ENCODE measurements at regions not wholly inside any gene's neighbourhood (a gene's known extent, or its start where the extent isn't known, plus 50 kb on each side); places are given as distances from the start of the nearest gene placed in this dataset.

DNA sequence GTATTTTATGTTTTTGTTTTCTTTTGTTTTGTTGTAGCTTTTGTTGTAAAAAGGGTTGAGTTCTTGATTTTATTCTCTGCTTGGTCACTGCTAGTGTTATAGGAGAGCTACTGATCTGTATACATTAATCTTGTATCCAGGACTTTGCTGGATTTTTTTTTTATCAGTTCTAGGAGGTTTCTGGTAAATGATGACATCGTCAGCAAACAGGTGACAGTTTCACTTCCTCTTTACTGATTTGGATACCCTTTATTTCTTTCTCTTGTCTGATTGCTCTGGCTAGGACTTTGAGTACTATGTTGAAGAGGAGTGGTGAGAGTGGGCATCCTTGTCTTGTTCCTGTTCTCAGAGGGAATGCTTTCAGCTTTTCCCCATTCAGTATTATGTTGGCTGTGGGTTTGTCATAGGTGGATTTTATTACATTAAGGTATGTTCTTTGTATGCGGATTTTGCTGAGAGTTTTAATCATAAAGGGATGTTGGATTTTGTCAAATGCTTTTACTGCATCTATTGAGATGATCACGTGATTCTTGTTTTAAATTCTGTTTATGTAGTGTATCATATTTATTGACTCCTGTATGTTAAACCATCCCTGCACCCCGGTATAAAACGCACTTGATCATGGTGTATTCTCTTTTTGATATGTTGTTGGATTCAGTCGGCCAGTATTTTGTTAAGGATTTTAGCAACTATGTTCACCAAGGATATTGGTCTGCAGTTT, 905.7 kb downstream of the LTN1 start:
- TF ChIP-seq MYC (IDR thresholded peaks at IDR 0.05; ENCODE audit: low read depth, low read length) (no peak), POLR2A (IDR thresholded peaks at IDR 0.05; ENCODE audit: extremely low read depth, insufficient read length) (no peak)
- TF ChIP-seq, protein P1, sequence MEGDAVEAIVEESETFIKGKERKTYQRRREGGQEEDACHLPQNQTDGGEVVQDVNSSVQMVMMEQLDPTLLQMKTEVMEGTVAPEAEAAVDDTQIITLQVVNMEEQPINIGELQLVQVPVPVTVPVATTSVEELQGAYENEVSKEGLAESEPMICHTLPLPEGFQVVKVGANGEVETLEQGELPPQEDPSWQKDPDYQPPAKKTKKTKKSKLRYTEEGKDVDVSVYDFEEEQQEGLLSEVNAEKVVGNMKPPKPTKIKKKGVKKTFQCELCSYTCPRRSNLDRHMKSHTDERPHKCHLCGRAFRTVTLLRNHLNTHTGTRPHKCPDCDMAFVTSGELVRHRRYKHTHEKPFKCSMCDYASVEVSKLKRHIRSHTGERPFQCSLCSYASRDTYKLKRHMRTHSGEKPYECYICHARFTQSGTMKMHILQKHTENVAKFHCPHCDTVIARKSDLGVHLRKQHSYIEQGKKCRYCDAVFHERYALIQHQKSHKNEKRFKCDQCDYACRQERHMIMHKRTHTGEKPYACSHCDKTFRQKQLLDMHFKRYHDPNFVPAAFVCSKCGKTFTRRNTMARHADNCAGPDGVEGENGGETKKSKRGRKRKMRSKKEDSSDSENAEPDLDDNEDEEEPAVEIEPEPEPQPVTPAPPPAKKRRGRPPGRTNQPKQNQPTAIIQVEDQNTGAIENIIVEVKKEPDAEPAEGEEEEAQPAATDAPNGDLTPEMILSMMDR (IDR thresholded peaks at IDR 0.05; ENCODE audit: low read depth, low read length), result no peak
- TF ChIP-seq, protein P2, sequence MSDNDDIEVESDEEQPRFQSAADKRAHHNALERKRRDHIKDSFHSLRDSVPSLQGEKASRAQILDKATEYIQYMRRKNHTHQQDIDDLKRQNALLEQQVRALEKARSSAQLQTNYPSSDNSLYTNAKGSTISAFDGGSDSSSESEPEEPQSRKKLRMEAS (IDR thresholded peaks at IDR 0.05; ENCODE audit: low read depth, low read length), result no peak
- no peak for DNase-seq (ENCODE audit: low read depth)
- no peak overlapping the region for H3K4me3 ChIP-seq (ENCODE audit: low read depth, low read length)

DNA sequence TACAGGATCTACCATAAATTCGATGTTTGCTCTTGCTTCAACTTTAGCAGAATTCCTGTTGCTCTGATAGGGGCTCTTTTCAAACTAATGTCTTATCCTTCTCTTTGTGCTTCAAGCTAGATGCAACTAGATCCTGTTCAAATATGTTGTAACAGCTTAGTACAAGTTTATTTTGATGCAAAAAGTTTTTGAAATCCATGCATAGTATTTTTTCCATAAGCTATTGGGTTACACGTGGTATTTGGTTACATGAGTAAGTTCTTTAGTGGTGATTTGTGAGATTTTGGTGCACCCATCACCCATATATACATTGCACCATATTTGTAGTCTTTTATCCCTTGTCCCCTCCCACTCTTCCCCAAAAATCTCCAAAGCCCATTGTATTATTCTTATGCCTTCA, 907.7 kb downstream of the LTN1 start:
- no peak for TF ChIP-seq MYC (IDR thresholded peaks at IDR 0.05; ENCODE audit: low read depth, low read length)
- TF ChIP-seq POLR2A (IDR thresholded peaks at IDR 0.05; ENCODE audit: extremely low read depth, insufficient read length), result no peak
- TF ChIP-seq, protein P2 (IDR thresholded peaks at IDR 0.05; ENCODE audit: low read depth, low read length), result no peak
- TF ChIP-seq, protein P1 (IDR thresholded peaks at IDR 0.05; ENCODE audit: low read depth, low read length), result no peak
- H3K4me3 ChIP-seq (ENCODE audit: low read depth, low read length), result no peak overlapping the region
- DNase-seq (ENCODE audit: low read depth), result no peak

DNA sequence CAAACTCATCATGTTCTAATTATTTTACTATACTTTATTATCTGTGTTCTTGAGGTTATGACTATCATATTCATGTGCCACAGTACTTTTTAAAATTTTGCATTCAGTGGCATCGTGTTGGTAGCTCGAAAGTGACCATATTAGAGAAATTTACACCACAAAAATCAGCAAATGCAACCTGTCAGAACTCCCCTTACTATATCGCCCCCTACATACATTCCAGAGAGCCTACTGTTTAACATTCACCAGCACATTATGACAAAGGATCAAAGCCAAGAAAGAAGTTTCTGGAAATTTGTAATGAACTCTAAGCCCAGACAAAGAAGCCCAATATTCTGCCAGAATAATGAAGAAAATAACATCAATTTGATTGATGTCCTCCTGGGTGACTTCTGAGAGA, 909.3 kb downstream of the LTN1 start:
- no peak for DNase-seq (ENCODE audit: low read depth)
- no peak overlapping the region for H3K4me3 ChIP-seq (ENCODE audit: low read depth, low read length)
- TF ChIP-seq, protein P2 (IDR thresholded peaks at IDR 0.05; ENCODE audit: low read depth, low read length), result no peak
- TF ChIP-seq, protein P1 (IDR thresholded peaks at IDR 0.05; ENCODE audit: low read depth, low read length), result no peak

DNA sequence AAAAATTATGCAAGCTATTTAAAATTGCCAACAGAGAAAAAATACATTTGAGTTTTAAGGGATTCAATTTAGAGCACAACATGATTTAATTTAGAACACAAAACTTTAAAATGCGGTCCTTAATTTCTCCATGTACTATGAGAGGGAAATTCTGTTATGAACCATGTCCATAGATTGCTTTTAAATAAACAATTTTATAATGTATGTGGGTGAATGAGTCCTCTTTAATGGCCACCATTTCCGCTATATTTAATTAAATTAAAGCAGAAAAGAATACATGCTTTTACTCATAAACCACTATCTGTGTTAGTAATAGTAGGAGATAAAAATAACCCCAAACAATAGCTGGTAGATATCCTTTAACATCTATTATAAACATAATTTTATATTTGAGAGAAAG, 914.6 kb downstream of the LTN1 start:
- H3K4me3 ChIP-seq (ENCODE audit: low read depth, low read length), result no peak overlapping the region
- no peak for DNase-seq (ENCODE audit: low read depth)
- TF ChIP-seq POLR2A (IDR thresholded peaks at IDR 0.05; ENCODE audit: extremely low read depth, insufficient read length), result no peak

DNA sequence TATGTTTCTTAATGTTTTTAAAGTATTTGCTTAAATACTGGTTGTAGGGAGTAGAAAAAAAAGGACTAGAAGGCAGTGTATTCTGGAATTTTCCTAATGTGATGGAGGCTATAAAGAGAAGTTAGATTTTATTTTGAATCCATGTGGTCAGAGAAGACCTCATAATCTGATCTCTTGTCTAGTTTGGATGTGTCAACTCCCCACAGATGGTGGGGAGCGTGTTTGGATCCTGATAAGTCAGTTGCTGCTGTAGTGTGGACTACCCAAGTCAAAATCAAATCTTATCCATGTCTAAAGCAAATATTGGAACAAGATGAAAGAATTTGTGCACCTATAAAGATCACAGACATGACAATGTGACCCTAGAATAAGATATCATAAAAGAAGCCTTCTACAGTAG, 918.0 kb downstream of the LTN1 start:
- no peak overlapping the region for H3K4me3 ChIP-seq (ENCODE audit: low read depth, low read length)
- no peak for DNase-seq (ENCODE audit: low read depth)
- TF ChIP-seq, protein P2 (IDR thresholded peaks at IDR 0.05; ENCODE audit: low read depth, low read length), result no peak
- TF ChIP-seq POLR2A (IDR thresholded peaks at IDR 0.05; ENCODE audit: extremely low read depth, insufficient read length) (no peak), MYC (IDR thresholded peaks at IDR 0.05; ENCODE audit: low read depth, low read length) (no peak)
- TF ChIP-seq, protein P1 (IDR thresholded peaks at IDR 0.05; ENCODE audit: low read depth, low read length), result no peak

DNA sequence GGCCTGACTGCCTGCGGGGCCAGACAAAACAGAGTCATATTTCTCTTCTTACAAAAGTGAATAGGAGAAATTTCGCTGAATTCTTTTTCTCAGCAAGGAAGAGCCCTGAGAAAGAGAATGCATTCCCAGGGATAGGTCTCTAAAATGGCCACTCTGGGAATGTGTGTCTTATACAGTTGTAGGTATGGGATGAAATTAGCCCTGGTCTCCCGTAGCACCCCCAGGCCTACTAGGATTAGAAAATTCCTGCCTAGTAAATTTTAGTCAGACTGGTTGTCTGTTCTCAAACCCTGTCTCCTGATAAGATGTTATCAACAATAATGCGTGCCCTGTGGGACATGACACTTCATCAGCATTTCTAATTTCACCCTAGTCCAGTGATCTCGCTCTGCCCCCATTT, 920.1 kb downstream of the LTN1 start:
- no peak overlapping the region for H3K4me3 ChIP-seq (ENCODE audit: low read depth, low read length)
- no peak for TF ChIP-seq MYC (IDR thresholded peaks at IDR 0.05; ENCODE audit: low read depth, low read length)
- TF ChIP-seq, protein P2 (IDR thresholded peaks at IDR 0.05; ENCODE audit: low read depth, low read length), result no peak
- TF ChIP-seq POLR2A (IDR thresholded peaks at IDR 0.05; ENCODE audit: extremely low read depth, insufficient read length), result no peak
- TF ChIP-seq, protein P1 (IDR thresholded peaks at IDR 0.05; ENCODE audit: low read depth, low read length), result no peak
- no peak for DNase-seq (ENCODE audit: low read depth)

All from NB4 (cell line).